GM13977 (cell line): ENCODE measurements at regions not wholly inside any gene's neighbourhood (a gene's known extent, or its start where the extent isn't known, plus 50 kb on each side); places are given as distances from the start of the nearest gene placed in this dataset.

ENCODE experiments used
- DNase-seq: peaks from one replicate; pipeline ENCODE4 v3.0.0; 2012; ENCODE audit warnings: low spot score
- CTCF ChIP-seq: IDR thresholded peaks from 2 replicates; pipeline ENCODE4 v1.5.1; 2012; ENCODE audit warnings: mild to moderate bottlenecking, control low read depth; ENCODE audit not compliant: insufficient read depth; ENCODE audit errors: extremely low read depth, missing control alignments
- in situ Hi-C: fragments of 300-500 bp; cut with MboI; formaldehyde crosslinking; loops from one replicate; pipeline ENCODE4 v1.12.0; 2022; ENCODE audit warnings: low sequenced_read_pairs, low pct_unique_long_range_greater_than_20kb, mixed read lengths, inconsistent platforms; ENCODE audit not compliant: unreplicated experiment

- in situ Hi-C loops = no loop called here
- no peak for TF ChIP-seq CTCF
- DNase-seq = no peak
Measured at GRCh38 chr1:168958562-168959289, 147.8 kb upstream of the ATP1B1 start.

- no peak for TF ChIP-seq CTCF
- in situ Hi-C loops = no loop called here
- DNase-seq = no peak
Measured at GRCh38 chr1:168959382-168959781, 147.1 kb upstream of the ATP1B1 start.

- in situ Hi-C loops = no loop called here
- no peak for DNase-seq
- TF ChIP-seq CTCF = no peak
Measured at GRCh38 chr1:168960114-168960513, 146.4 kb upstream of the ATP1B1 start.

- in situ Hi-C loops = no loop called here
- TF ChIP-seq CTCF = no peak
- no peak for DNase-seq
Measured at GRCh38 chr1:168960595-168960994, 145.9 kb upstream of the ATP1B1 start.

GRCh38 chr1:168963601-168964000 lies 142.9 kb upstream of the ATP1B1 start:
- DNase-seq = no peak
- no peak for TF ChIP-seq CTCF
- in situ Hi-C loops = no loop called here

GRCh38 chr1:168964478-168964877 lies 142.0 kb upstream of the ATP1B1 start:
- no peak for TF ChIP-seq CTCF
- in situ Hi-C loops = no loop called here
- no peak for DNase-seq

- DNase-seq = no peak
- in situ Hi-C loops = no loop called here
- no peak for TF ChIP-seq CTCF
Measured at GRCh38 chr1:168966217-168966616, 140.3 kb upstream of the ATP1B1 start.
